Thoracic aorta (tissue), 2 donors: ENCODE measurements at regions not wholly inside any gene's neighbourhood (a gene's known extent, or its start where the extent isn't known, plus 50 kb on each side); places are given as distances from the start of the nearest gene placed in this dataset.
A peak's percentile ranks its signal among the peaks of the same experiment; 100 is the strongest.
"Not testable (repeated sequence)": the region's sequence is repeated elsewhere in the genome, so short reads cannot be mapped to it uniquely, and the experiment has no call there.

ENCODE experiments used
- ATAC-seq: fragments of 150-250 bp; one replicate; pipeline ENCODE4 v1.8.0; 2017; ENCODE audit warnings: low read depth; ENCODE audit not compliant: insufficient number of reproducible peaks, low FRiP score
- DNase-seq: peaks from one replicate; pipeline ENCODE4 v3.0.0-alpha.2; 2020; ENCODE audit warnings: low spot score
- H3K27ac ChIP-seq, 2 donors: fragments of 200-600 bp; sonication (generic); 1 replicate in 1 of 2; 2 replicates in 1 of 2; pipeline ENCODE4 v1.5.1; 2016; ENCODE audit warnings: mild to moderate bottlenecking in 2 of 2, moderate library complexity in 2 of 2
- H3K27me3 ChIP-seq: fragments of 200-600 bp; sonication (generic); replicated peaks from 2 replicates; pipeline ENCODE4 v1.6.0; 2016; ENCODE audit warnings: mild to moderate bottlenecking; ENCODE audit not compliant: insufficient read depth
- H3K36me3 ChIP-seq: fragments of 200-600 bp; sonication (generic); one replicate; pipeline ENCODE4 v1.5.1; 2016
- H3K4me1 ChIP-seq, 2 donors: fragments of 200-600 bp; sonication (generic); 1 replicate in 1 of 2; 2 replicates in 1 of 2; pipeline versions ENCODE4 v1.5.1 to v1.6.0; 2016; ENCODE audit warnings: low read depth in 2 of 2, mild to moderate bottlenecking in 1 of 2; ENCODE audit not compliant: control insufficient read depth in 1 of 2
- H3K4me3 ChIP-seq: fragments of 200-600 bp; sonication (generic); 2 replicates; pipeline ENCODE4 v1.5.1; 2016; ENCODE audit warnings: mild to moderate bottlenecking
- H3K9me3 ChIP-seq: fragments of 200-600 bp; sonication (generic); 2 replicates; pipeline ENCODE4 v1.5.1; 2016
- CTCF ChIP-seq: fragments of 200-600 bp; sonication (generic); IDR thresholded peaks from one replicate; pipeline ENCODE4 v1.5.1; 2019; ENCODE audit warnings: antibody characterized with exemption

- ATAC-seq (no peak), DNase-seq (no peak)
- Histone ChIP-seq H3K27me3 (no peaks in the 10 kb centered on the region), H3K4me1 (no peaks in the 10 kb centered on the region), H3K36me3 (no peaks in the 10 kb centered on the region), H3K9me3 (peaks cover 7% of the 10 kb centered on the region), H3K27ac (no peak overlapping the region), H3K4me3 (no peak overlapping the region)
- no peak for TF ChIP-seq CTCF
Observed at GRCh38 chr13:60850526-60850925, 453.5 kb downstream of the TDRD3 start.

- Histone ChIP-seq H3K4me3 (no peak overlapping the region), H3K9me3 (no peaks in the 10 kb centered on the region), H3K4me1 (peaks cover 0 to 16% of the 10 kb centered on the region in 2 donors), H3K36me3 (no peaks in the 10 kb centered on the region), H3K27ac (no peak overlapping the region), H3K27me3 (no peaks in the 10 kb centered on the region)
- DNase-seq (no peak), ATAC-seq (no peak)
- TF ChIP-seq CTCF: no peak
Observed at GRCh38 chr13:60838581-60838980, 441.6 kb downstream of the TDRD3 start.

DNA sequence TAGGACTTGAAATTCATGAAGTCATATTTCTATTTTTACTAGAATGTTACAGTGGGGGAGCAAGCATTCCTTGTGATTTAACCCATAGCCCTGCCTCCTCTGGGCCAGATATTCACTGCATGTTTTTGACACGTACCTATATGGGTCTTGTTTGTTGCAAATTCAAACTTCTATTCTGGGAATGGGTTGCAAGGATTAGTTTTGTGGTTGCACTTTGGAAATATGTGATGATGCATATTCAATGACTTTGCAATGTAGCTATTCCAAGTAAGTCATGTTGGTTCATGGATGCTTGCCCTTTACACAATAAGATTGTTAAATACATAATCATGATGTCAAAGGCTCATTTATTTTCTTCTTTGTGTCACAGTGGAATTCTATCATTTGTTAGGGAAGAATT is 440.8 kb downstream of the TDRD3 start:
- DNase-seq: no peak
- ATAC-seq: no peak
- Histone ChIP-seq H3K4me3 (no peak overlapping the region), H3K27me3 (no peaks in the 10 kb centered on the region), H3K4me1 (peaks cover 0 to 16% of the 10 kb centered on the region in 2 donors), H3K9me3 (no peaks in the 10 kb centered on the region), H3K27ac (peak overlapping the region in 1 of 2 donors; percentile 21), H3K36me3 (no peaks in the 10 kb centered on the region)
- no peak for TF ChIP-seq CTCF

DNA sequence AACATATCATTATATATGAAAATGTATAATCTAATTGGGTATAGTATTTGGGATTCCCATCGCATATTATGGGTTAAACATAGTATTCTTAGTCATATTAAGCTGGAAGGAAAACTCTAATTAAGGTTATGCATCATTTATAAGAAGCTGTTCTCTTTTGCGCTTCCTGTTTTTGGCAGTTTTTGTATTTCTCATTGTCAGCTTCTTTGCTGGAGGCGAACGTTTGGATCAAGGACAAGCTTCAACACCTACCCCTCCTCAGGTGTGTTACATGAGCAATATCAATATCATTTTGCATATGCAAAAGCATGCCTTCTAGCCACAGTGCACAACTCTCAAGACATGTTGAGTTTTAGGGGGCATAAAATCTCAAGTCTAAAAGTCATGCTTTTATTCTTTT is 439.8 kb downstream of the TDRD3 start:
- DNase-seq (no peak), ATAC-seq (no peak)
- Histone ChIP-seq H3K4me3 (no peak overlapping the region), H3K27ac (no peak overlapping the region), H3K9me3 (no peaks in the 10 kb centered on the region), H3K4me1 (peaks cover 0 to 16% of the 10 kb centered on the region in 2 donors), H3K36me3 (no peaks in the 10 kb centered on the region), H3K27me3 (no peaks in the 10 kb centered on the region)
- TF ChIP-seq CTCF: no peak

DNA sequence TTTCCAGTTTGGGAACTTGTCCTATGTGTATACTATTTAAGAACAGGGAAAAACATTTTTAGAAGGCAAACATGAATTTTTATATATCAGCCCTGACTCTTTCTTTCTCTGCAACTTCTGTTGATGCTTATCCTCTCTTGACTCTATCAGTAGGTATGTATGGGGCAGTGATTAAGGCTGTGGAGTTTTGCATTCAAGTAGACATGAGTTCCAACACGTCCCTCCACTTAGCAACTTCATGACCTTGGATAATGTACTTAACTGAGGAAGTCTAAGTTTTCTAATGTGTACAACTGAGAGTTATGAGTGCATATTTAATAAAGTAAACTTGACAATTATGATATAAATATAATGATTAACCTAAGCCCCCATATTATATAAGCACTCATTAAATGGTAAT is 414.6 kb downstream of the TDRD3 start:
- peaks cover under 1% of the 10 kb centered on the region for H3K9me3 ChIP-seq
- DNase-seq: no peak
- H3K27ac ChIP-seq: no peak overlapping the region
- peaks cover 5 to 18% of the 10 kb centered on the region in 2 donors for H3K4me1 ChIP-seq
- no peak overlapping the region for H3K4me3 ChIP-seq
- no peak for TF ChIP-seq CTCF
- no peak for ATAC-seq
- no peaks in the 10 kb centered on the region for H3K36me3 ChIP-seq
- H3K27me3 ChIP-seq: no peaks in the 10 kb centered on the region

DNA sequence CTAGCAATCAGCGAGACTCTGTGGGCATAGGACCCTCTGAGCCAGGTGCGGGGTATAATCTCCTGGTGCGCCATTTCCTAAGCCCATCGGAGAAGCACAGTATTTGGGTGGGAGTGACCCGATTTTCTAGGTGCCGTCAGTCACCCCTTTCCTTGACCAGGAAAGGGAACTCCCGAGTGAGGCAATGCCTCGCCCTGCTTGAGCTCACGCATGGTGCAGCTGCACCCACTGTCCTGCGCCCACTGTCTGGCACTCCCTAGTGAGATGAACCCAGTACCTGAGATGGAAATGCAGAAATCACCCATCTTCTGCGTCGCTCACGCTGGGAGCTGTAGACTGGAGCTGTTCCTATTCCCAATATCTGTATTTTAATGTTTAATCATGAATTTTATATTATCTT is 408.6 kb downstream of the TDRD3 start:
- not testable (repeated sequence) for H3K4me3 ChIP-seq, ATAC-seq, DNase-seq

More for the DNA sequence above, 408.6 kb downstream of the TDRD3 start:
- H3K27ac ChIP-seq, H3K9me3 ChIP-seq, H3K27me3 ChIP-seq, H3K36me3 ChIP-seq: not testable (repeated sequence)
- peaks cover 5 to 10% of the 10 kb centered on the region in 2 donors for H3K4me1 ChIP-seq
